HG03066 (cell line): ENCODE measurements at regions not wholly inside any gene's neighbourhood (a gene's known extent, or its start where the extent isn't known, plus 50 kb on each side); places are given as distances from the start of the nearest gene placed in this dataset.

ENCODE experiments used
- ATAC-seq: cut with Tn5 transposase; IDR thresholded peaks from one replicate; pipeline ENCODE4 v1.9.1; 2021; ENCODE audit warnings: low read depth; ENCODE audit not compliant: unreplicated experiment

- ATAC-seq = peak; percentile 98
These were observed 51.2 kb upstream of the CDH5 start for GRCh38 chr16:66315210-66315825.

- no peak for ATAC-seq
These were observed 55.2 kb upstream of the CDH5 start for GRCh38 chr16:66311306-66311705.

GRCh38 chr16:66309215-66309807 lies 57.2 kb upstream of the CDH5 start:
- ATAC-seq = no peak

GRCh38 chr16:66308096-66308495 lies 58.4 kb upstream of the CDH5 start:
- no peak for ATAC-seq

- no peak for ATAC-seq
These were observed 59.9 kb upstream of the CDH5 start for GRCh38 chr16:66306366-66307150.

- no peak for ATAC-seq
These were observed 61.5 kb upstream of the CDH5 start for GRCh38 chr16:66304961-66305360.

- no peak for ATAC-seq
These were observed 62.3 kb upstream of the CDH5 start for GRCh38 chr16:66304151-66304550.

- ATAC-seq = no peak
These were observed 66.0 kb upstream of the CDH5 start for GRCh38 chr16:66300501-66300900.

GRCh38 chr16:66300037-66300436 lies 66.5 kb upstream of the CDH5 start:
- no peak for ATAC-seq

GRCh38 chr16:66299349-66299748 lies 67.1 kb upstream of the CDH5 start:
- ATAC-seq = no peak

- ATAC-seq = no peak
These were observed 67.8 kb upstream of the CDH5 start for GRCh38 chr16:66298571-66299120.

GRCh38 chr16:66298006-66298405 lies 68.5 kb upstream of the CDH5 start:
- ATAC-seq = no peak

GRCh38 chr16:66296591-66296990 lies 69.9 kb upstream of the CDH5 start:
- ATAC-seq = no peak

- no peak for ATAC-seq
These were observed 70.5 kb upstream of the CDH5 start for GRCh38 chr16:66295761-66296546.

- no peak for ATAC-seq
These were observed 71.3 kb upstream of the CDH5 start for GRCh38 chr16:66295213-66295612.

- ATAC-seq = no peak
These were observed 72.0 kb upstream of the CDH5 start for GRCh38 chr16:66294507-66294906.

GRCh38 chr16:66293932-66294331 lies 72.6 kb upstream of the CDH5 start:
- no peak for ATAC-seq

- no peak for ATAC-seq
These were observed 73.2 kb upstream of the CDH5 start for GRCh38 chr16:66293207-66293735.

GRCh38 chr16:66292241-66292935 lies 74.1 kb upstream of the CDH5 start:
- ATAC-seq = no peak

GRCh38 chr16:66291833-66292232 lies 74.7 kb upstream of the CDH5 start:
- ATAC-seq = no peak
